Astrocyte (in vitro differentiated cells and primary cell): ENCODE measurements at regions not wholly inside any gene's neighbourhood (a gene's known extent, or its start where the extent isn't known, plus 50 kb on each side); places are given as distances from the start of the nearest gene placed in this dataset.

Experiments used
- DNase-seq: peaks from one replicate; pipeline ENCODE4 v3.0.0-alpha.2; 2010; ENCODE audit warnings: low read depth
- FAIRE-seq: peaks from 2 replicates; lab custom pipeline; 2011; peaks lifted over from hg19 to GRCh38; lab: Jason Lieb, UNC
- H2AFZ ChIP-seq: 2 replicates; pipeline ENCODE4 v1.6.0; 2012; ENCODE audit warnings: low read depth, low read length, inconsistent platforms
- H3K27ac ChIP-seq: 2 replicates; pipeline ENCODE4 v1.5.1; 2011; ENCODE audit warnings: low read depth, low read length, inconsistent platforms
- H3K27me3 ChIP-seq: 2 replicates; pipeline ENCODE4 v1.6.0; 2011; ENCODE audit warnings: low read length, inconsistent platforms; ENCODE audit not compliant: insufficient read depth
- H3K36me3 ChIP-seq: 2 replicates; pipeline ENCODE4 v1.5.1; 2011; ENCODE audit warnings: low read length, inconsistent platforms; ENCODE audit not compliant: insufficient read depth
- H3K4me1 ChIP-seq: 2 replicates; pipeline ENCODE4 v1.5.1; 2011; ENCODE audit warnings: low read length, inconsistent platforms; ENCODE audit not compliant: insufficient read depth
- H3K4me2 ChIP-seq: 2 replicates; pipeline ENCODE4 v1.6.0; 2012; ENCODE audit warnings: low read length, inconsistent platforms
- H3K4me3 ChIP-seq: 2 replicates; pipeline ENCODE4 v1.5.1; 2011; ENCODE audit warnings: low read depth, mild to moderate bottlenecking, low read length, inconsistent platforms; ENCODE audit not compliant: insufficient read depth
- H3K79me2 ChIP-seq: 2 replicates; pipeline ENCODE4 v1.6.0; 2012; ENCODE audit warnings: mild to moderate bottlenecking, low read length, inconsistent platforms; ENCODE audit not compliant: insufficient read depth
- H3K9ac ChIP-seq: 2 replicates; pipeline ENCODE4 v1.6.0; 2012; ENCODE audit warnings: mild to moderate bottlenecking, low read length, inconsistent platforms
- H3K9me3 ChIP-seq: 2 replicates; pipeline ENCODE4 v1.5.1; 2012; ENCODE audit warnings: low read depth, mild to moderate bottlenecking, low read length, inconsistent platforms; ENCODE audit not compliant: insufficient read depth
- H4K20me1 ChIP-seq: 2 replicates; pipeline ENCODE4 v1.6.0; 2012; ENCODE audit warnings: low read length, inconsistent platforms; ENCODE audit not compliant: insufficient read depth
- H3K27ac Mint-ChIP-seq: one replicate; pipeline ENCODE4 v1.8.0; 2021; ENCODE audit warnings: mild to moderate bottlenecking, mixed read lengths; ENCODE audit not compliant: unreplicated experiment
- H3K27me3 Mint-ChIP-seq: one replicate; pipeline ENCODE4 v1.8.0; 2021; ENCODE audit warnings: low read depth, mixed read lengths; ENCODE audit not compliant: unreplicated experiment
- H3K36me3 Mint-ChIP-seq: one replicate; pipeline ENCODE4 v1.8.0; 2021; ENCODE audit warnings: low read depth, mixed read lengths; ENCODE audit not compliant: unreplicated experiment
- H3K4me1 Mint-ChIP-seq: one replicate; pipeline ENCODE4 v1.8.0; 2021; ENCODE audit warnings: low read depth, mixed read lengths; ENCODE audit not compliant: unreplicated experiment
- H3K4me3 Mint-ChIP-seq: one replicate; pipeline ENCODE4 v1.8.0; 2021; ENCODE audit warnings: mild to moderate bottlenecking, moderate library complexity, mixed read lengths; ENCODE audit not compliant: unreplicated experiment
- H3K9me3 Mint-ChIP-seq: one replicate; pipeline ENCODE4 v1.8.0; 2021; ENCODE audit warnings: mild to moderate bottlenecking, mixed read lengths; ENCODE audit not compliant: unreplicated experiment
- EZH2 ChIP-seq: IDR thresholded peaks from 2 replicates; pipeline ENCODE4 v1.6.1; 2012; ENCODE audit warnings: mild to moderate bottlenecking, low read length, inconsistent platforms; ENCODE audit not compliant: insufficient read depth
- TF ChIP-seq, protein P1 (sequence below): IDR thresholded peaks from 2 replicates; pipeline ENCODE4 v1.5.1; 2011; ENCODE audit warnings: low read depth, mild to moderate bottlenecking, inconsistent platforms, low read length, moderate library complexity; ENCODE audit not compliant: insufficient read depth

DNA sequence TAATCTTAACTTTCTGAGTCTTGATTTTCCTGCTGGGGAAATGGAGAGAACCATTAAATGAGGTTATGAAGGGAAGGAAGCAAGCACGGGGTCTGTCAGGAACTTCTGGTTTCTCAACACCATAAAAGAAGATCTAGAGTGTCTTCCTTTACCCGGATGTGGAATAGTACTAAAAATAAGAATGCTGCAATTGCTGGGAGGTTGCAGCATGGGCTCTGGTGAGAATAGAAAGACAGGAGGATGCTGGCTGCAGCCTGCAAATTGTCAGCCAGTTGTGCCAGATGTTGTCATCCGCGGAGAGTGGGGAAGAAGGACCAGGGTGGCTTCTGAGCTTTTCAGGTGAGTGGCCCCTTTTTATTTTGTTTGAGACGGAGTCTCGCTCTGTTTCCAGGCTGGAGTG, 69.3 kb upstream of the STC2 start:
- no peaks in the 10 kb centered on the region for H4K20me1 ChIP-seq
- no peaks in the 10 kb centered on the region for H3K79me2 ChIP-seq
- H3K36me3 ChIP-seq, result no peaks in the 10 kb centered on the region
- no peak overlapping the region for H3K9ac ChIP-seq
- Mint-ChIP-seq H3K27ac (no peak overlapping the region), H3K4me3 (no peak overlapping the region), H3K9me3 (peaks cover 7% of the 10 kb centered on the region), H3K4me1 (peaks cover 8% of the 10 kb centered on the region), H3K36me3 (peaks cover 2% of the 10 kb centered on the region), H3K27me3 (peaks cover 4% of the 10 kb centered on the region)
- H3K9me3 ChIP-seq, result no peaks in the 10 kb centered on the region
- FAIRE-seq, result no peak
- no peak overlapping the region for H3K27ac ChIP-seq
- H2AFZ ChIP-seq, result no peak overlapping the region
- DNase-seq, result no peak
- no peaks in the 10 kb centered on the region for H3K27me3 ChIP-seq
- H3K4me2 ChIP-seq, result no peak overlapping the region
- no peak overlapping the region for H3K4me3 ChIP-seq
- no peaks in the 10 kb centered on the region for H3K4me1 ChIP-seq
- TF ChIP-seq, protein P1, sequence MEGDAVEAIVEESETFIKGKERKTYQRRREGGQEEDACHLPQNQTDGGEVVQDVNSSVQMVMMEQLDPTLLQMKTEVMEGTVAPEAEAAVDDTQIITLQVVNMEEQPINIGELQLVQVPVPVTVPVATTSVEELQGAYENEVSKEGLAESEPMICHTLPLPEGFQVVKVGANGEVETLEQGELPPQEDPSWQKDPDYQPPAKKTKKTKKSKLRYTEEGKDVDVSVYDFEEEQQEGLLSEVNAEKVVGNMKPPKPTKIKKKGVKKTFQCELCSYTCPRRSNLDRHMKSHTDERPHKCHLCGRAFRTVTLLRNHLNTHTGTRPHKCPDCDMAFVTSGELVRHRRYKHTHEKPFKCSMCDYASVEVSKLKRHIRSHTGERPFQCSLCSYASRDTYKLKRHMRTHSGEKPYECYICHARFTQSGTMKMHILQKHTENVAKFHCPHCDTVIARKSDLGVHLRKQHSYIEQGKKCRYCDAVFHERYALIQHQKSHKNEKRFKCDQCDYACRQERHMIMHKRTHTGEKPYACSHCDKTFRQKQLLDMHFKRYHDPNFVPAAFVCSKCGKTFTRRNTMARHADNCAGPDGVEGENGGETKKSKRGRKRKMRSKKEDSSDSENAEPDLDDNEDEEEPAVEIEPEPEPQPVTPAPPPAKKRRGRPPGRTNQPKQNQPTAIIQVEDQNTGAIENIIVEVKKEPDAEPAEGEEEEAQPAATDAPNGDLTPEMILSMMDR, result no peak
- no peak for TF ChIP-seq EZH2

GRCh38 chr5:173396311-173396993, 68.2 kb upstream of the STC2 start:
- Mint-ChIP-seq H3K9me3 (peaks cover 7% of the 10 kb centered on the region), H3K27ac (peak overlapping the region; percentile 47), H3K36me3 (peaks cover 2% of the 10 kb centered on the region), H3K27me3 (peaks cover 4% of the 10 kb centered on the region), H3K4me1 (peaks cover 8% of the 10 kb centered on the region), H3K4me3 (no peak overlapping the region)
- peaks cover 4% of the 10 kb centered on the region for H3K9me3 ChIP-seq
- H2AFZ ChIP-seq, result peak overlapping the region; percentile 35
- no peak overlapping the region for H3K4me3 ChIP-seq
- H3K9ac ChIP-seq, result no peak overlapping the region
- no peak overlapping the region for H3K27ac ChIP-seq
- no peak overlapping the region for H3K4me2 ChIP-seq
- H3K4me1 ChIP-seq, result no peaks in the 10 kb centered on the region
- no peaks in the 10 kb centered on the region for H3K79me2 ChIP-seq
- DNase-seq (no peak), FAIRE-seq (no peak)
- H4K20me1 ChIP-seq, result no peaks in the 10 kb centered on the region
- no peaks in the 10 kb centered on the region for H3K36me3 ChIP-seq
- TF ChIP-seq, protein P1, result no peak
- no peak for TF ChIP-seq EZH2
- H3K27me3 ChIP-seq, result no peaks in the 10 kb centered on the region

GRCh38 chr5:173395933-173396308, 67.7 kb upstream of the STC2 start:
- peaks cover 9% of the 10 kb centered on the region for H3K9me3 Mint-ChIP-seq
- no peaks in the 10 kb centered on the region for H3K27me3 ChIP-seq
- H4K20me1 ChIP-seq, result no peaks in the 10 kb centered on the region
- H3K9ac ChIP-seq, result no peak overlapping the region
- no peaks in the 10 kb centered on the region for H3K36me3 ChIP-seq
- FAIRE-seq (no peak), DNase-seq (no peak)
- H3K36me3 Mint-ChIP-seq, result peaks cover 2% of the 10 kb centered on the region
- peaks cover 4% of the 10 kb centered on the region for H3K9me3 ChIP-seq
- no peak overlapping the region for H3K4me2 ChIP-seq
- no peak overlapping the region for H3K4me3 ChIP-seq
- no peaks in the 10 kb centered on the region for H3K4me1 ChIP-seq
- peaks cover 4% of the 10 kb centered on the region for H3K27me3 Mint-ChIP-seq
- peaks cover 8% of the 10 kb centered on the region for H3K4me1 Mint-ChIP-seq
- H3K27ac Mint-ChIP-seq, result no peak overlapping the region
- peak overlapping the region; percentile 35 for H2AFZ ChIP-seq
- no peak overlapping the region for H3K4me3 Mint-ChIP-seq
- H3K79me2 ChIP-seq, result no peaks in the 10 kb centered on the region
- TF ChIP-seq EZH2, result no peak
- TF ChIP-seq, protein P1, result no peak
- no peak overlapping the region for H3K27ac ChIP-seq
